HepG2 (cell line): ENCODE measurements at regions not wholly inside any gene's neighbourhood (a gene's known extent, or its start where the extent isn't known, plus 50 kb on each side); places are given as distances from the start of the nearest gene placed in this dataset.

Source experiments
- ATAC-seq: fragments of 200-7000 bp; cut with Tn5 transposase; 3 replicates; pipeline ENCODE4 v1.9.1; 2020; ENCODE audit warnings: mild to moderate bottlenecking, moderate library complexity
- BruUV-seq: library from RNA; stranded (reverse); fragments of 400-500 nt; replicated peaks from 2 replicates; lab custom pipeline; 2021; lab: Mats Ljungman, UMichigan
- CTCF ChIA-PET: fragments of 300-600 bp; formaldehyde crosslinking; extraction: SDS; loops from one replicate; lab custom pipeline; 2021; ENCODE audit warnings: low total read pairs, inconsistent platforms, low intra/inter-chr PET ratio; lab: Yijun Ruan, JAX
- POLR2A ChIA-PET: fragments of 350-600 bp; sonication (Branson Sonifier 250); formaldehyde crosslinking; loops from one replicate; lab custom pipeline; 2020; ENCODE audit warnings: antibody characterized with exemption, inconsistent platforms; lab: Yijun Ruan, JAX
- DNase-seq: peaks from one replicate; pipeline ENCODE4 v3.0.0-alpha.2; 2015; ENCODE audit warnings: low spot score
- FAIRE-seq: peaks from 3 replicates; lab custom pipeline; 2011; peaks lifted over from hg19 to GRCh38; lab: Jason Lieb, UNC
- H2AFZ ChIP-seq: one replicate; pipeline ENCODE4 v1.6.1; 2011; ENCODE audit warnings: low read length, inconsistent platforms
- H3K27ac ChIP-seq: fragments of 300-600 bp; 3 replicates; pipeline ENCODE4 v1.8.0; 2011; ENCODE audit warnings: mixed run types, mild to moderate bottlenecking, mixed read lengths, low read length, inconsistent platforms; ENCODE audit not compliant: insufficient read depth; ENCODE audit errors: extremely low read length
- H3K27me3 ChIP-seq, 2 experiments: fragments of 200-600 bp in 1 of 2; 2 replicates in 1 of 2; 3 replicates in 1 of 2; pipeline versions ENCODE4 v1.6.0 to v1.8.0; 2011; ENCODE audit warnings: low read length in 2 of 2, mild to moderate bottlenecking in 2 of 2, moderate library complexity in 2 of 2, inconsistent platforms in 1 of 2; ENCODE audit not compliant: insufficient read depth in 2 of 2, control insufficient read depth in 1 of 2
- H3K36me3 ChIP-seq, 2 experiments: fragments of 200-600 bp in 1 of 2; replicated peaks in 1 of 2; 2 replicates in 1 of 2; 3 replicates in 1 of 2; pipeline versions ENCODE4 v1.5.1 to v1.8.0; 2011; ENCODE audit warnings: low read length in 2 of 2, inconsistent platforms in 1 of 2; ENCODE audit not compliant: insufficient read depth in 2 of 2, control insufficient read depth in 1 of 2
- H3K4me1 ChIP-seq: 2 replicates; pipeline ENCODE4 v1.5.1; 2012; ENCODE audit warnings: low read length, inconsistent platforms; ENCODE audit not compliant: insufficient read depth
- H3K4me2 ChIP-seq: 2 replicates; pipeline ENCODE4 v1.6.0; 2011; ENCODE audit warnings: low read depth, low read length, inconsistent platforms
- H3K4me3 ChIP-seq, 3 experiments: fragments of 200-600 bp in 1 of 3; sonication (generic), shearing (Covaris generic) in 1 of 3; replicated peaks in 1 of 3; 2 replicates each; pipeline ENCODE4 v1.5.1; 2011 to 2016; ENCODE audit warnings: low read length in 3 of 3, inconsistent platforms in 2 of 3, low read depth in 2 of 3, mild to moderate bottlenecking in 2 of 3, control low read depth in 1 of 3, mixed read lengths in 1 of 3; ENCODE audit not compliant: insufficient read depth in 1 of 3
- H3K79me2 ChIP-seq: one replicate; pipeline ENCODE4 v1.6.1; 2011; ENCODE audit warnings: low read length, inconsistent platforms; ENCODE audit not compliant: insufficient read depth
- H3K9ac ChIP-seq: 2 replicates; pipeline ENCODE4 v1.6.0; 2011; ENCODE audit warnings: mild to moderate bottlenecking, low read depth, low read length, inconsistent platforms; ENCODE audit not compliant: insufficient read depth
- H3K9me3 ChIP-seq: 2 replicates; pipeline ENCODE4 v1.5.1; 2012; ENCODE audit warnings: mild to moderate bottlenecking, low read length
- H4K20me1 ChIP-seq: 2 replicates; pipeline ENCODE4 v1.6.0; 2011; ENCODE audit warnings: inconsistent platforms, mild to moderate bottlenecking, low read length, moderate library complexity; ENCODE audit not compliant: insufficient read depth
- EP300 ChIP-seq, 3 experiments: sonication (generic) in 1 of 3; formaldehyde crosslinking in 1 of 3; IDR thresholded peaks; 2 replicates each; pipeline versions ENCODE4 v1.5.1 to v1.6.1; 2011 to 2020; ENCODE audit warnings: low read depth in 2 of 3, low read length in 2 of 3, borderline replicate concordance in 1 of 3, improper control_type of control experiment in 1 of 3, mild to moderate bottlenecking in 1 of 3, missing genetic modification reagents in 1 of 3, moderate library complexity in 1 of 3
- SAFB2 ChIP-seq: sonication (generic); formaldehyde crosslinking; IDR thresholded peaks from 2 replicates; pipeline ENCODE4 v1.5.1; 2020; ENCODE audit warnings: missing genetic modification reagents, low read depth, mild to moderate bottlenecking, borderline replicate concordance
- SALL2 ChIP-seq: sonication (generic); formaldehyde crosslinking; IDR thresholded peaks from 2 replicates; pipeline ENCODE4 v1.8.1; 2023; ENCODE audit warnings: mild to moderate bottlenecking, missing genetic modification reagents, inconsistent platforms
- TFDP2 ChIP-seq: sonication (generic); formaldehyde crosslinking; IDR thresholded peaks from 2 replicates; pipeline ENCODE4 v1.4.0; 2020; ENCODE audit warnings: missing genetic modification reagents
- ZBTB10 ChIP-seq: sonication (generic); formaldehyde crosslinking; IDR thresholded peaks from 2 replicates; pipeline ENCODE4 v1.4.0; 2020; ENCODE audit warnings: missing genetic modification reagents, borderline replicate concordance
- ZMYM3 ChIP-seq: sonication (generic); formaldehyde crosslinking; IDR thresholded peaks from 2 replicates; pipeline ENCODE4 v1.5.1; 2020; ENCODE audit warnings: mild to moderate bottlenecking, missing genetic modification reagents
- ZNF30 ChIP-seq: sonication (generic); formaldehyde crosslinking; IDR thresholded peaks from 2 replicates; pipeline ENCODE4 v1.5.0; 2020; ENCODE audit warnings: mild to moderate bottlenecking, missing genetic modification reagents
- ZNF512 ChIP-seq: sonication (generic); formaldehyde crosslinking; IDR thresholded peaks from 2 replicates; pipeline ENCODE4 v1.4.0; 2020; ENCODE audit warnings: mild to moderate bottlenecking, missing genetic modification reagents
- ZNF574 ChIP-seq: sonication (generic); formaldehyde crosslinking; IDR thresholded peaks from 2 replicates; pipeline ENCODE4 v1.4.0; 2020; ENCODE audit warnings: missing genetic modification reagents
- ZNF720 ChIP-seq: sonication (generic); formaldehyde crosslinking; IDR thresholded peaks from 2 replicates; pipeline ENCODE4 v1.4.0; 2020; ENCODE audit warnings: missing genetic modification reagents
- ZNF775 ChIP-seq: sonication (generic); formaldehyde crosslinking; IDR thresholded peaks from 2 replicates; pipeline ENCODE4 v1.4.0; 2020; ENCODE audit warnings: missing genetic modification reagents, mild to moderate bottlenecking, moderate library complexity, borderline replicate concordance
- WGBS: methylation state at CpG from one replicate; pipeline ENCODE4 v1.1.6; 2017; ENCODE audit warnings: low lambda C conversion rate; 5-methylcytosine and 5-hydroxymethylcytosine counted together
- in situ Hi-C: cut with HindIII; loops from 2 replicates; pipeline ENCODE4 v1.10.0; 2017; ENCODE audit warnings: low pct_unique_long_range_greater_than_20kb; ENCODE audit not compliant: extremely low pct_ligation_motif_present
- intact Hi-C: fragments of 100-400 bp; cut with micrococcal nuclease; formaldehyde crosslinking; loops from one replicate; pipeline ENCODE4 v1.10.0; 2022; ENCODE audit not compliant: unreplicated experiment

GRCh38 chr12:108039794-108040193 lies 89.3 kb upstream of the WSCD2 start (continued):
- TF ChIP-seq ZBTB10 (CRISPR knock-in tag) = no peak
- no peak for TF ChIP-seq EP300 (IDR thresholded peaks at IDR 0.05; ENCODE audit: low read depth in 2 of 2, low read length in 2 of 2)
- no peak for TF ChIP-seq EP300 (CRISPR knock-in tag; IDR thresholded peaks at IDR 0.05; ENCODE audit: borderline replicate concordance)
- no peak for TF ChIP-seq ZNF30 (CRISPR knock-in tag)
- no peak for TF ChIP-seq ZNF775
- TF ChIP-seq SAFB2 (CRISPR knock-in tag) = no peak
- TF ChIP-seq ZNF720 (CRISPR knock-in tag) = no peak

- H3K4me2 ChIP-seq = no peak overlapping the region
- intact Hi-C loops (no loop called here), in situ Hi-C loops (no loop called here)
- no peaks in the 10 kb centered on the region for H3K36me3 ChIP-seq
- WGBS = 0% methylated on average over 2 of the region's 2 CpGs
- DNase-seq (no peak), ATAC-seq (no peak), FAIRE-seq (no peak)
- POLR2A ChIA-PET = no interaction called here
- CTCF ChIA-PET = no interaction called here
- no peaks in the 10 kb centered on the region for H4K20me1 ChIP-seq
- no peaks in the 10 kb centered on the region for H3K9me3 ChIP-seq
- no peak overlapping the region for H3K27ac ChIP-seq
- no peaks in the 10 kb centered on the region for H3K4me1 ChIP-seq
- no peaks in the 10 kb centered on the region for H3K79me2 ChIP-seq
- no peak overlapping the region for H3K4me3 ChIP-seq
- BruUV-seq = no TSS peak
- H3K9ac ChIP-seq = no peak overlapping the region
- no peak overlapping the region for H2AFZ ChIP-seq
- H3K27me3 ChIP-seq = no peaks in the 10 kb centered on the region; a peak in 1 of 5 replicates
- TF ChIP-seq TFDP2 (CRISPR knock-in tag) (no peak), ZNF512 (CRISPR knock-in tag) (no peak), ZNF574 (CRISPR knock-in tag) (no peak), ZMYM3 (no peak), SALL2 (CRISPR knock-in tag) (no peak)
Observed at GRCh38 chr12:108040947-108041346, 88.1 kb upstream of the WSCD2 start.
